ENCODE measurements at regions not wholly inside any gene's neighbourhood (a gene's known extent, or its start where the extent isn't known, plus 50 kb on each side); places are given as distances from the start of the nearest gene placed in this dataset.
"Not testable (repeated sequence)": the region's sequence is repeated elsewhere in the genome, so short reads cannot be mapped to it uniquely, and the experiment has no call there.

DNA sequence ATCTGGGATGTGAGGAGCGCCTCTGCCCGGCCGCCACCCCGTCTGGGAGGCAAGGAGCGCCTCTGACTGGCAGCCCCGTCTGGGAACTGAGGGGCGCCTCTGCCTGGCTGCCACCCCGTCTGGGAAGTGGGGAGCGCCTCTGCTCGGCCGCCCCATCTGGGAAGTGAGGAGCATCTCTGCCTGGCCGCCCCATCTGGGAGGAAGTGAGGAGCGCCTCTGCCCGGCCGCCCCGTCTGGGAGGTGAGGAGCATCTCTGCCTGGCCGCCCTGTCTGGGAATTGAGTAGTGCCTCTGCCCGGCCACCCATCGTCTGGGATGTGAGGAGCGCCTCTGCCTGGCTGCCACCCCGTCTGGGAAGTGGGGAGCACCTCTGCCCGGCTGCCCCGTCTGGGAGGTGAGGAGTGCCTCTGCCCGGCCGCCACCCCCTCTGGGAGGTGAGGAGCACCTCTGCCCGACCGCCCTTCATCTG, 481.5 kb upstream of the GNPDA2 start:
- not testable (repeated sequence) for TF ChIP-seq ZFP30 (CRISPR knock-in tag; IDR thresholded peaks at IDR 0.05); ARNTL (CRISPR knock-in tag; IDR thresholded peaks at IDR 0.05; ENCODE audit: borderline replicate concordance, low read depth); SNAI2 (CRISPR knock-in tag; IDR thresholded peaks at IDR 0.05); PPARA (CRISPR knock-in tag; IDR thresholded peaks at IDR 0.05; ENCODE audit: borderline replicate concordance); RARB (CRISPR knock-in tag; IDR thresholded peaks at IDR 0.05)
- TF ChIP-seq, protein P1, sequence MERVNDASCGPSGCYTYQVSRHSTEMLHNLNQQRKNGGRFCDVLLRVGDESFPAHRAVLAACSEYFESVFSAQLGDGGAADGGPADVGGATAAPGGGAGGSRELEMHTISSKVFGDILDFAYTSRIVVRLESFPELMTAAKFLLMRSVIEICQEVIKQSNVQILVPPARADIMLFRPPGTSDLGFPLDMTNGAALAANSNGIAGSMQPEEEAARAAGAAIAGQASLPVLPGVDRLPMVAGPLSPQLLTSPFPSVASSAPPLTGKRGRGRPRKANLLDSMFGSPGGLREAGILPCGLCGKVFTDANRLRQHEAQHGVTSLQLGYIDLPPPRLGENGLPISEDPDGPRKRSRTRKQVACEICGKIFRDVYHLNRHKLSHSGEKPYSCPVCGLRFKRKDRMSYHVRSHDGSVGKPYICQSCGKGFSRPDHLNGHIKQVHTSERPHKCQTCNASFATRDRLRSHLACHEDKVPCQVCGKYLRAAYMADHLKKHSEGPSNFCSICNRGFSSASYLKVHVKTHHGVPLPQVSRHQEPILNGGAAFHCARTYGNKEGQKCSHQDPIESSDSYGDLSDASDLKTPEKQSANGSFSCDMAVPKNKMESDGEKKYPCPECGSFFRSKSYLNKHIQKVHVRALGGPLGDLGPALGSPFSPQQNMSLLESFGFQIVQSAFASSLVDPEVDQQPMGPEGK (CRISPR knock-in tag; IDR thresholded peaks at IDR 0.05; ENCODE audit: borderline replicate concordance) = not testable (repeated sequence)

All from SK-N-SH treated with all-trans-retinoic acid at 6 μM for 48 hours (cell line).